ENCODE measurements at regions not wholly inside any gene's neighbourhood (a gene's known extent, or its start where the extent isn't known, plus 50 kb on each side); places are given as distances from the start of the nearest gene placed in this dataset.

- ChIA-PET CTCF (no interaction called here), POLR2A (no interaction called here)
- no peak for DNase-seq (ENCODE audit: extremely low spot score)
- TF ChIP-seq TARDBP (IDR thresholded peaks at IDR 0.05) (no peak), SP1 (IDR thresholded peaks at IDR 0.05) (no peak), ZNF384 (IDR thresholded peaks at IDR 0.05) (no peak), FOXK2 (IDR thresholded peaks at IDR 0.05) (no peak), SUZ12 (IDR thresholded peaks at IDR 0.05) (no peak), PKNOX1 (IDR thresholded peaks at IDR 0.05) (no peak), NFRKB (IDR thresholded peaks at IDR 0.05) (no peak), BHLHE40 (IDR thresholded peaks at IDR 0.05; ENCODE audit: borderline replicate concordance) (no peak), CTBP1 (IDR thresholded peaks at IDR 0.05; ENCODE audit: borderline replicate concordance) (no peak), HDGF (IDR thresholded peaks at IDR 0.05; ENCODE audit: borderline replicate concordance) (no peak), FOXM1 (IDR thresholded peaks at IDR 0.05; ENCODE audit: borderline replicate concordance) (no peak), FOXA1 (IDR thresholded peaks at IDR 0.05) (no peak), L3MBTL2 (conservative IDR thresholded peaks at IDR 0.05) (no peak)
These were observed 337.1 kb upstream of the USP15 start for GRCh38 chr12:61923152-61923551.

GRCh38 chr12:61934564-61934963 lies 325.6 kb upstream of the USP15 start:
- ChIA-PET CTCF (no interaction called here), POLR2A (no interaction called here)
- no peak for TF ChIP-seq BHLHE40 (IDR thresholded peaks at IDR 0.05; ENCODE audit: borderline replicate concordance)
- TF ChIP-seq FOXK2 (IDR thresholded peaks at IDR 0.05) = no peak
- TF ChIP-seq TARDBP (IDR thresholded peaks at IDR 0.05) = no peak
- no peak for TF ChIP-seq ARNT (IDR thresholded peaks at IDR 0.05)
- no peak for TF ChIP-seq CTBP1 (IDR thresholded peaks at IDR 0.05; ENCODE audit: borderline replicate concordance)
- TF ChIP-seq FOXM1 (IDR thresholded peaks at IDR 0.05; ENCODE audit: borderline replicate concordance) = no peak
- no peak for TF ChIP-seq SP1 (IDR thresholded peaks at IDR 0.05)
- DNase-seq (ENCODE audit: extremely low spot score) = no peak

DNA sequence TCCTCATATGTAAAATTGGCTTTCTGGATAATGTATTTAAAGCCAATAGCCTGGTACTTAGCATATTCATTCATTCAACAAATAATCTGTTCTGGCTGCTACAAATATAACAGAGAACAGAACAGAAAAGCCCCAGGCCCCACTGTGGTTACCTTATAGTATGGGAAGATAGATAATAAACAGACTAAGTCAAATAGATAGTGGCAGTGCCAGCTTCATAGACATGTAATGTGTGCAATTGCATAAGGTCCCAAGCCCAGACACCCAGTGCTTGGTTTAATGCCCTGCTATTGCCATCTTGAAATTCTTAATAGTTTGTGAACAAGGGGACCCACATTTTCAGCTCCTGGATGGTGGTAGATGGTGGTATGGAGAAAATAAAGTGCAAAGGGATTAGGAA lies 320.2 kb upstream of the USP15 start:
- POLR2A ChIA-PET = no interaction called here
- CTCF ChIA-PET = no interaction called here
- TF ChIP-seq LEF1 (IDR thresholded peaks at IDR 0.05; ENCODE audit: borderline replicate concordance) (no peak), PKNOX1 (IDR thresholded peaks at IDR 0.05) (no peak), FOXA1 (IDR thresholded peaks at IDR 0.05) (no peak), ARNT (IDR thresholded peaks at IDR 0.05) (no peak), NFRKB (IDR thresholded peaks at IDR 0.05) (no peak), ELF4 (IDR thresholded peaks at IDR 0.05) (no peak), FOXK2 (IDR thresholded peaks at IDR 0.05) (no peak), SP1 (IDR thresholded peaks at IDR 0.05) (no peak), FOXM1 (IDR thresholded peaks at IDR 0.05; ENCODE audit: borderline replicate concordance) (no peak)
- DNase-seq (ENCODE audit: extremely low spot score) = no peak

GRCh38 chr12:61956545-61956944 lies 303.7 kb upstream of the USP15 start:
- DNase-seq (ENCODE audit: extremely low spot score) = no peak
- POLR2A ChIA-PET = no interaction called here
- TF ChIP-seq BHLHE40 (IDR thresholded peaks at IDR 0.05; ENCODE audit: borderline replicate concordance) (no peak), LEF1 (IDR thresholded peaks at IDR 0.05; ENCODE audit: borderline replicate concordance) (no peak), CTBP1 (IDR thresholded peaks at IDR 0.05; ENCODE audit: borderline replicate concordance) (no peak), SP1 (IDR thresholded peaks at IDR 0.05) (no peak), ZNF384 (IDR thresholded peaks at IDR 0.05) (no peak), PKNOX1 (IDR thresholded peaks at IDR 0.05) (no peak), NFRKB (IDR thresholded peaks at IDR 0.05) (no peak), ARNT (IDR thresholded peaks at IDR 0.05) (no peak), TARDBP (IDR thresholded peaks at IDR 0.05) (no peak), ELF4 (IDR thresholded peaks at IDR 0.05) (no peak), FOXM1 (IDR thresholded peaks at IDR 0.05; ENCODE audit: borderline replicate concordance) (no peak), FOXK2 (IDR thresholded peaks at IDR 0.05) (no peak), HDGF (IDR thresholded peaks at IDR 0.05; ENCODE audit: borderline replicate concordance) (no peak), FOXA1 (IDR thresholded peaks at IDR 0.05) (no peak), L3MBTL2 (conservative IDR thresholded peaks at IDR 0.05) (no peak), SUZ12 (IDR thresholded peaks at IDR 0.05) (no peak)
- CTCF ChIA-PET = no interaction called here

- CTCF ChIA-PET = no interaction called here
- no peak for TF ChIP-seq HDGF (IDR thresholded peaks at IDR 0.05; ENCODE audit: borderline replicate concordance)
- TF ChIP-seq FOXA1 (IDR thresholded peaks at IDR 0.05) = no peak
- no peak for TF ChIP-seq TARDBP (IDR thresholded peaks at IDR 0.05)
- no peak for TF ChIP-seq SP1 (IDR thresholded peaks at IDR 0.05)
- no peak for TF ChIP-seq ELF4 (IDR thresholded peaks at IDR 0.05)
- no peak for TF ChIP-seq PKNOX1 (IDR thresholded peaks at IDR 0.05)
- TF ChIP-seq ARNT (IDR thresholded peaks at IDR 0.05) = no peak
- no peak for TF ChIP-seq CTBP1 (IDR thresholded peaks at IDR 0.05; ENCODE audit: borderline replicate concordance)
These were observed 285.7 kb upstream of the USP15 start for GRCh38 chr12:61974461-61974860.

GRCh38 chr12:61985830-61986229 lies 274.4 kb upstream of the USP15 start:
- no peak for DNase-seq (ENCODE audit: extremely low spot score)
- POLR2A ChIA-PET = no interaction called here
- TF ChIP-seq SP1 (IDR thresholded peaks at IDR 0.05) (no peak), SUZ12 (IDR thresholded peaks at IDR 0.05) (no peak), CTBP1 (IDR thresholded peaks at IDR 0.05; ENCODE audit: borderline replicate concordance) (no peak), FOXM1 (IDR thresholded peaks at IDR 0.05; ENCODE audit: borderline replicate concordance) (no peak), HDGF (IDR thresholded peaks at IDR 0.05; ENCODE audit: borderline replicate concordance) (no peak), ZNF384 (IDR thresholded peaks at IDR 0.05) (no peak), BHLHE40 (IDR thresholded peaks at IDR 0.05; ENCODE audit: borderline replicate concordance) (no peak), PKNOX1 (IDR thresholded peaks at IDR 0.05) (no peak), L3MBTL2 (conservative IDR thresholded peaks at IDR 0.05) (no peak), FOXK2 (IDR thresholded peaks at IDR 0.05) (no peak), TARDBP (IDR thresholded peaks at IDR 0.05) (no peak), LEF1 (IDR thresholded peaks at IDR 0.05; ENCODE audit: borderline replicate concordance) (no peak), ELF4 (IDR thresholded peaks at IDR 0.05) (no peak)
- CTCF ChIA-PET = no interaction called here

More at GRCh38 chr12:61974461-61974860, 285.7 kb upstream of the USP15 start:
- POLR2A ChIA-PET = no interaction called here
- DNase-seq (ENCODE audit: extremely low spot score) = no peak

Data from HEK293T (cell line).